Suprapubic skin (tissue), 3 donors: ENCODE measurements at regions not wholly inside any gene's neighbourhood (a gene's known extent, or its start where the extent isn't known, plus 50 kb on each side); places are given as distances from the start of the nearest gene placed in this dataset.

Experiments
- CTCF ChIP-seq, 2 donors: fragments of 200-600 bp in 1 of 2; fragments of 450-650 bp in 1 of 2; sonication (generic) in 1 of 2; IDR thresholded peaks; one replicate each; pipeline ENCODE4 v1.5.1; 2016 to 2019; ENCODE audit warnings: antibody characterized with exemption in 2 of 2, mild to moderate bottlenecking in 1 of 2, moderate library complexity in 1 of 2
- EP300 ChIP-seq: sonication (generic); formaldehyde crosslinking; IDR thresholded peaks from one replicate; pipeline ENCODE4 v1.6.1; 2017; ENCODE audit warnings: antibody characterized with exemption
- POLR2A ChIP-seq, 2 donors: fragments of 450-650 bp; IDR thresholded peaks; one replicate each; pipeline ENCODE4 v1.6.1; 2017; ENCODE audit warnings: antibody characterized with exemption in 2 of 2, mild to moderate bottlenecking in 2 of 2, moderate library complexity in 2 of 2

DNA sequence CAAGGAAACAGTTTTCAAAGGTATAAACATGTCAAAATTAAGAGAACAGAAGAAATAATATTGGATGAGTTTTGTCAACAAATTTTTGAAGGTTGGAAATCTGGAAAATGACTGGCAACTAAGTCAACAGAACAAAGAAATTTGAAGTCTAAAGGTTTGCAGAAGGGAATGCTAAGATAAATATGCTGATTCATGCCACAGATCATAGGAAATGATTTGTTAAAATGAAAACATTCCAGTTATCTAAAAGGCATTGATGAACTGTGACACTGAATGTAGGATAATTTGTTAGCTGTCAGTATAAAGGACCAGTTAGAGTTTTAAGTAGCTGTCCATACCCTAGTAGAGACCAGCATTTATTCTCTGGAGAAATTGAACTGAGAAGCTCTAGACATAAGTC is 157.9 kb upstream of the CHRM3 start:
- no peak for TF ChIP-seq CTCF (IDR thresholded peaks at IDR 0.05)
- no peak for TF ChIP-seq EP300
- no peak for TF ChIP-seq POLR2A (IDR thresholded peaks at IDR 0.05)
